GM23338 (cell line): ENCODE measurements at regions not wholly inside any gene's neighbourhood (a gene's known extent, or its start where the extent isn't known, plus 50 kb on each side); places are given as distances from the start of the nearest gene placed in this dataset.

Experiments
- ATAC-seq: fragments of 200-7000 bp; cut with Tn5 transposase; 3 replicates; pipeline ENCODE4 v1.9.1; 2020
- DNase-seq: peaks from one replicate; pipeline ENCODE4 v3.0.0-alpha.2; 2015; ENCODE audit warnings: low spot score
- H2AFZ ChIP-seq: fragments of 200-600 bp; sonication (generic); 2 replicates; pipeline ENCODE4 v1.8.0; 2016; ENCODE audit warnings: antibody characterized with exemption, mild to moderate bottlenecking, moderate library complexity
- H3F3A ChIP-seq: fragments of 200-600 bp; sonication (generic); replicated peaks from 2 replicates; pipeline ENCODE4 v1.8.0; 2017; ENCODE audit warnings: antibody characterized with exemption, mixed run types, low read depth
- H3K27ac ChIP-seq: fragments of 200-600 bp; sonication (generic); 2 replicates; pipeline ENCODE4 v1.6.1; 2016; ENCODE audit warnings: low read depth
- H3K27me3 ChIP-seq: fragments of 200-600 bp; sonication (generic); 2 replicates; pipeline ENCODE4 v1.8.0; 2016; ENCODE audit warnings: mild to moderate bottlenecking, mixed run types, moderate library complexity; ENCODE audit not compliant: insufficient read depth
- H3K36me3 ChIP-seq: fragments of 200-600 bp; sonication (generic); 2 replicates; pipeline ENCODE4 v1.8.0; 2016; ENCODE audit warnings: mild to moderate bottlenecking; ENCODE audit not compliant: insufficient read depth
- H3K4me1 ChIP-seq: fragments of 200-600 bp; sonication (generic); 2 replicates; pipeline ENCODE4 v1.8.0; 2016; ENCODE audit warnings: mild to moderate bottlenecking, moderate library complexity; ENCODE audit not compliant: insufficient read depth
- H3K4me2 ChIP-seq: fragments of 200-600 bp; sonication (generic); 2 replicates; pipeline ENCODE4 v1.7.1; 2017; ENCODE audit warnings: mixed run types
- H3K4me3 ChIP-seq: fragments of 200-600 bp; sonication (generic); 2 replicates; pipeline ENCODE4 v1.6.1; 2016; ENCODE audit warnings: mixed run types
- H3K79me2 ChIP-seq: fragments of 200-600 bp; sonication (generic); replicated peaks from 2 replicates; pipeline ENCODE4 v1.8.0; 2017; ENCODE audit warnings: mild to moderate bottlenecking; ENCODE audit not compliant: insufficient read depth
- H3K9me2 ChIP-seq: fragments of 200-600 bp; sonication (generic); 2 replicates; pipeline ENCODE4 v1.8.0; 2017; ENCODE audit not compliant: insufficient read depth
- H4K20me1 ChIP-seq: fragments of 200-600 bp; sonication (generic); replicated peaks from 2 replicates; pipeline ENCODE4 v1.8.0; 2017; ENCODE audit warnings: mild to moderate bottlenecking; ENCODE audit not compliant: insufficient read depth
- H3K27ac Mint-ChIP-seq: 2 replicates; pipeline ENCODE4 v1.8.0; 2020; ENCODE audit warnings: inconsistent platforms, mild to moderate bottlenecking, moderate library complexity, mixed read lengths
- H3K27me3 Mint-ChIP-seq: 3 replicates; pipeline ENCODE4 v1.8.0; 2022; ENCODE audit warnings: low read depth, mild to moderate bottlenecking, moderate library complexity, mixed read lengths, inconsistent platforms; ENCODE audit not compliant: insufficient read depth, poor library complexity
- H3K36me3 Mint-ChIP-seq: 3 replicates; pipeline ENCODE4 v1.8.0; 2021; ENCODE audit warnings: low read depth, mild to moderate bottlenecking, inconsistent platforms, moderate library complexity, mixed read lengths
- H3K4me1 Mint-ChIP-seq: 3 replicates; pipeline ENCODE4 v1.8.0; 2020; ENCODE audit warnings: mild to moderate bottlenecking, inconsistent platforms, mixed read lengths
- H3K4me3 Mint-ChIP-seq: 3 replicates; pipeline ENCODE4 v1.8.0; 2021; ENCODE audit warnings: moderate library complexity, mild to moderate bottlenecking, inconsistent platforms, mixed read lengths
- H3K9me3 Mint-ChIP-seq: 3 replicates; pipeline ENCODE4 v1.8.0; 2020; ENCODE audit warnings: moderate library complexity, mild to moderate bottlenecking, inconsistent platforms, mixed read lengths
- CREB1 ChIP-seq: fragments of 250-450 bp; sonication (Bioruptor Pico); IDR thresholded peaks from 2 replicates; pipeline ENCODE4 v1.5.0; 2020; ENCODE audit warnings: low read depth, mild to moderate bottlenecking, moderate library complexity
- CTCF ChIP-seq, 2 experiments: fragments of 200-600 bp in 1 of 2; sonication (generic) in 1 of 2; conservative IDR thresholded peaks; 2 replicates each; pipeline versions ENCODE4 v1.5.1 to v1.6.1; 2016 to 2017; ENCODE audit warnings: antibody characterized with exemption in 2 of 2, low read depth in 2 of 2, mild to moderate bottlenecking in 2 of 2, moderate library complexity in 1 of 2
- NANOG ChIP-seq: IDR thresholded peaks from 2 replicates; pipeline ENCODE4 v1.6.1; 2016; ENCODE audit warnings: antibody characterized with exemption, borderline replicate concordance
- STAT1 ChIP-seq: IDR thresholded peaks from one replicate; pipeline ENCODE4 v1.6.1; 2016; ENCODE audit warnings: antibody characterized with exemption; ENCODE audit not compliant: unreplicated experiment
- ZNF331 ChIP-seq: fragments of 250-450 bp; sonication (Bioruptor Pico); IDR thresholded peaks from 2 replicates; pipeline ENCODE4 v1.5.0; 2020; ENCODE audit warnings: low read depth, mild to moderate bottlenecking, moderate library complexity
- TF ChIP-seq, protein P1 (sequence below): fragments of 250-450 bp; sonication (Bioruptor Pico); IDR thresholded peaks from 2 replicates; pipeline ENCODE4 v1.5.0; 2020; ENCODE audit warnings: mild to moderate bottlenecking, moderate library complexity

DNA sequence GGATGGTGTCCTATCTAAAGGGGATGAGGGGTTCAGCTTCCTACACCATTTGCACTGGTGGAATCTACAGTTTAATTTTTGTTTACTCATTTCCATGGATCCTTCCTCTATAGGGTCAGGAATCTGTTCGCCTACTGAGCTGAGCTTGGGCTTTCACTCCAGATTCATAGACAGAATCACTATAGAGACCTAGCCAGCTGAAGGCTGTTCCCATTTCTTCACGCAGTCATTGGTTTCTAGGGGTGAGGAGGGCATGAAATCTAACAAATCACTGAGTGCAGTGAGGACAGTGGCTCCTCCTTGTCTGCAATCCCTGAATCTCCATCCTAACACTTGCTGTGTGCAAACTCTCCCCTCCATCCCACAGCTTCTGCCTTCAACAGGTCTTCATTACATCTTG, 578.5 kb downstream of the TSN start (continued):
- TF ChIP-seq, protein P1, sequence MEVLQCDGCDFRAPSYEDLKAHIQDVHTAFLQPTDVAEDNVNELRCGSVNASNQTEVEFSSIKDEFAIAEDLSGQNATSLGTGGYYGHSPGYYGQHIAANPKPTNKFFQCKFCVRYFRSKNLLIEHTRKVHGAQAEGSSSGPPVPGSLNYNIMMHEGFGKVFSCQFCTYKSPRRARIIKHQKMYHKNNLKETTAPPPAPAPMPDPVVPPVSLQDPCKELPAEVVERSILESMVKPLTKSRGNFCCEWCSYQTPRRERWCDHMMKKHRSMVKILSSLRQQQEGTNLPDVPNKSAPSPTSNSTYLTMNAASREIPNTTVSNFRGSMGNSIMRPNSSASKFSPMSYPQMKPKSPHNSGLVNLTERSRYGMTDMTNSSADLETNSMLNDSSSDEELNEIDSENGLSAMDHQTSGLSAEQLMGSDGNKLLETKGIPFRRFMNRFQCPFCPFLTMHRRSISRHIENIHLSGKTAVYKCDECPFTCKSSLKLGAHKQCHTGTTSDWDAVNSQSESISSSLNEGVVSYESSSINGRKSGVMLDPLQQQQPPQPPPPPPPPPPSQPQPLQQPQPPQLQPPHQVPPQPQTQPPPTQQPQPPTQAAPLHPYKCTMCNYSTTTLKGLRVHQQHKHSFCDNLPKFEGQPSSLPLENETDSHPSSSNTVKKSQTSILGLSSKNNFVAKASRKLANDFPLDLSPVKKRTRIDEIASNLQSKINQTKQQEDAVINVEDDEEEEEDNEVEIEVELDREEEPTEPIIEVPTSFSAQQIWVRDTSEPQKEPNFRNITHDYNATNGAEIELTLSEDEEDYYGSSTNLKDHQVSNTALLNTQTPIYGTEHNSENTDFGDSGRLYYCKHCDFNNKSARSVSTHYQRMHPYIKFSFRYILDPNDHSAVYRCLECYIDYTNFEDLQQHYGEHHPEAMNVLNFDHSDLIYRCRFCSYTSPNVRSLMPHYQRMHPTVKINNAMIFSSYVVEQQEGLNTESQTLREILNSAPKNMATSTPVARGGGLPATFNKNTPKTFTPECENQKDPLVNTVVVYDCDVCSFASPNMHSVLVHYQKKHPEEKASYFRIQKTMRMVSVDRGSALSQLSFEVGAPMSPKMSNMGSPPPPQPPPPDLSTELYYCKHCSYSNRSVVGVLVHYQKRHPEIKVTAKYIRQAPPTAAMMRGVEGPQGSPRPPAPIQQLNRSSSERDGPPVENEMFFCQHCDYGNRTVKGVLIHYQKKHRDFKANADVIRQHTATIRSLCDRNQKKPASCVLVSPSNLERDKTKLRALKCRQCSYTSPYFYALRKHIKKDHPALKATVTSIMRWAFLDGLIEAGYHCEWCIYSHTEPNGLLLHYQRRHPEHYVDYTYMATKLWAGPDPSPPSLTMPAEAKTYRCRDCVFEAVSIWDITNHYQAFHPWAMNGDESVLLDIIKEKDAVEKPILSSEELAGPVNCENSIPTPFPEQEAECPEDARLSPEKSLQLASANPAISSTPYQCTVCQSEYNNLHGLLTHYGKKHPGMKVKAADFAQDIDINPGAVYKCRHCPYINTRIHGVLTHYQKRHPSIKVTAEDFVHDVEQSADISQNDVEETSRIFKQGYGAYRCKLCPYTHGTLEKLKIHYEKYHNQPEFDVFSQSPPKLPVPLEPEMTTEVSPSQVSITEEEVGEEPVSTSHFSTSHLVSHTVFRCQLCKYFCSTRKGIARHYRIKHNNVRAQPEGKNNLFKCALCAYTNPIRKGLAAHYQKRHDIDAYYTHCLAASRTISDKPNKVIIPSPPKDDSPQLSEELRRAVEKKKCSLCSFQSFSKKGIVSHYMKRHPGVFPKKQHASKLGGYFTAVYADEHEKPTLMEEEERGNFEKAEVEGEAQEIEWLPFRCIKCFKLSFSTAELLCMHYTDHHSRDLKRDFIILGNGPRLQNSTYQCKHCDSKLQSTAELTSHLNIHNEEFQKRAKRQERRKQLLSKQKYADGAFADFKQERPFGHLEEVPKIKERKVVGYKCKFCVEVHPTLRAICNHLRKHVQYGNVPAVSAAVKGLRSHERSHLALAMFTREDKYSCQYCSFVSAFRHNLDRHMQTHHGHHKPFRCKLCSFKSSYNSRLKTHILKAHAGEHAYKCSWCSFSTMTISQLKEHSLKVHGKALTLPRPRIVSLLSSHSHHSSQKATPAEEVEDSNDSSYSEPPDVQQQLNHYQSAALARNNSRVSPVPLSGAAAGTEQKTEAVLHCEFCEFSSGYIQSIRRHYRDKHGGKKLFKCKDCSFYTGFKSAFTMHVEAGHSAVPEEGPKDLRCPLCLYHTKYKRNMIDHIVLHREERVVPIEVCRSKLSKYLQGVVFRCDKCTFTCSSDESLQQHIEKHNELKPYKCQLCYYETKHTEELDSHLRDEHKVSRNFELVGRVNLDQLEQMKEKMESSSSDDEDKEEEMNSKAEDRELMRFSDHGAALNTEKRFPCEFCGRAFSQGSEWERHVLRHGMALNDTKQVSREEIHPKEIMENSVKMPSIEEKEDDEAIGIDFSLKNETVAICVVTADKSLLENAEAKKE (CRISPR knock-in tag): no peak

DNA sequence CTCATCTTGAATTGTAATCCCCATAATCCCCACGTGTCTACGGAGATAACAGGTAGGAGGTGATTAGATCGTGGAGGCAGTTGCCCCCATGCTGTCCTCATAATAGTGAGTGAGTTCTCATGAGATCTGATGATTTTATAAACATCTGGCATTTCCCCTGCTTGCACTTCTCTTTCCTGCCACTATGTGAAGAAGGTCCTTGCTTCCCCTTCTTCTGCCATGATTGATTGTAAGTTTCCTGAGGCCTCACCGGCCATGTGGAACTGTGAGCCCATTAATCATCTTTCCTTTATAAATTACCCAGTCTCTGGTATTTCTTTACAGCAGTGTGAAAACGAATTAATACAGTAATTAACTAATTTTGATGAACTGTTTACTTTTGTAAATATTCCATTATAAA, 582.5 kb downstream of the TSN start:
- TF ChIP-seq CTCF (conservative IDR thresholded peaks at IDR 0.05; ENCODE audit: low read depth in 2 of 2) (peak in 1 of 2 experiments; percentile 40; a peak in 3 of 4 replicates), NANOG (no peak), CREB1 (CRISPR knock-in tag) (no peak), ZNF331 (CRISPR knock-in tag) (no peak), STAT1 (no peak)
- H3K9me2 ChIP-seq: peaks cover 13% of the 10 kb centered on the region

More for the DNA sequence above, 582.5 kb downstream of the TSN start:
- Mint-ChIP-seq H3K27me3 (no peaks in the 10 kb centered on the region), H3K36me3 (no peaks in the 10 kb centered on the region), H3K4me3 (no peak overlapping the region), H3K9me3 (0 out of 3 replicates have a peak, but pooled peaks cover 3% of the 10 kb centered on the region), H3K27ac (no peak overlapping the region), H3K4me1 (no peaks in the 10 kb centered on the region)
- no peak overlapping the region for H3K27ac ChIP-seq
- H3K4me1 ChIP-seq: no peaks in the 10 kb centered on the region
- ATAC-seq: no peak
- no peak overlapping the region for H3K4me3 ChIP-seq
- H3F3A ChIP-seq: no peaks in the 10 kb centered on the region
- no peaks in the 10 kb centered on the region for H4K20me1 ChIP-seq
- no peak for DNase-seq
- no peaks in the 10 kb centered on the region for H3K79me2 ChIP-seq
- H3K36me3 ChIP-seq: no peaks in the 10 kb centered on the region
- H2AFZ ChIP-seq: no peak overlapping the region
- H3K27me3 ChIP-seq: no peaks in the 10 kb centered on the region
- no peak overlapping the region for H3K4me2 ChIP-seq
